ENCODE measurements at regions not wholly inside any gene's neighbourhood (a gene's known extent, or its start where the extent isn't known, plus 50 kb on each side); places are given as distances from the start of the nearest gene placed in this dataset.

- TF ChIP-seq, protein P1, sequence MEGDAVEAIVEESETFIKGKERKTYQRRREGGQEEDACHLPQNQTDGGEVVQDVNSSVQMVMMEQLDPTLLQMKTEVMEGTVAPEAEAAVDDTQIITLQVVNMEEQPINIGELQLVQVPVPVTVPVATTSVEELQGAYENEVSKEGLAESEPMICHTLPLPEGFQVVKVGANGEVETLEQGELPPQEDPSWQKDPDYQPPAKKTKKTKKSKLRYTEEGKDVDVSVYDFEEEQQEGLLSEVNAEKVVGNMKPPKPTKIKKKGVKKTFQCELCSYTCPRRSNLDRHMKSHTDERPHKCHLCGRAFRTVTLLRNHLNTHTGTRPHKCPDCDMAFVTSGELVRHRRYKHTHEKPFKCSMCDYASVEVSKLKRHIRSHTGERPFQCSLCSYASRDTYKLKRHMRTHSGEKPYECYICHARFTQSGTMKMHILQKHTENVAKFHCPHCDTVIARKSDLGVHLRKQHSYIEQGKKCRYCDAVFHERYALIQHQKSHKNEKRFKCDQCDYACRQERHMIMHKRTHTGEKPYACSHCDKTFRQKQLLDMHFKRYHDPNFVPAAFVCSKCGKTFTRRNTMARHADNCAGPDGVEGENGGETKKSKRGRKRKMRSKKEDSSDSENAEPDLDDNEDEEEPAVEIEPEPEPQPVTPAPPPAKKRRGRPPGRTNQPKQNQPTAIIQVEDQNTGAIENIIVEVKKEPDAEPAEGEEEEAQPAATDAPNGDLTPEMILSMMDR (IDR thresholded peaks at IDR 0.05; ENCODE audit: poor library complexity): no peak
- TF ChIP-seq EZH2phosphoT487 (IDR thresholded peaks at IDR 0.05; ENCODE audit: low read depth, severe bottlenecking, unreplicated experiment) (no peak), EZH2 (IDR thresholded peaks at IDR 0.05; ENCODE audit: borderline replicate concordance) (no peak)
Measured at GRCh38 chr12:59075141-59075540, 154.8 kb upstream of the LRIG3 start.

Data from hepatocyte (in vitro differentiated cells).